H1 (cell line): ENCODE measurements at regions not wholly inside any gene's neighbourhood (a gene's known extent, or its start where the extent isn't known, plus 50 kb on each side); places are given as distances from the start of the nearest gene placed in this dataset.

ENCODE experiments used
- CTCF ChIA-PET: fragments of 300-600 bp; sonication (Branson Sonifier 250); formaldehyde crosslinking; loops from one replicate; lab custom pipeline; 2021; ENCODE audit not compliant: partially characterized antibody; lab: Charles Lee
- POLR2A ChIA-PET: fragments of 300-600 bp; sonication (Branson Sonifier 250); formaldehyde crosslinking; loops from one replicate; lab custom pipeline; 2021; ENCODE audit warnings: inconsistent platforms; ENCODE audit not compliant: partially characterized antibody; lab: Charles Lee
- DNase-seq, 2 experiments: peaks; one replicate each; pipeline versions ENCODE4 v3.0.0 to v3.0.0-alpha.2; 2010 to 2022; ENCODE audit warnings: low spot score in 2 of 2, low read depth in 1 of 2, mixed read lengths in 1 of 2
- FAIRE-seq: peaks from 2 replicates; lab custom pipeline; 2011; peaks lifted over from hg19 to GRCh38; lab: Jason Lieb, UNC
- H2AFZ ChIP-seq: 2 replicates; pipeline ENCODE4 v1.8.1; 2012; ENCODE audit warnings: low read length, inconsistent platforms
- H2AK5ac ChIP-seq: 2 replicates; pipeline ENCODE4 v1.6.1; 2013; ENCODE audit warnings: low read depth, low read length
- H2BK120ac ChIP-seq: replicated peaks from 2 replicates; pipeline ENCODE3; 2013; ENCODE audit warnings: low read depth, low read length, inconsistent platforms
- H2BK12ac ChIP-seq: 2 replicates; pipeline ENCODE4 v1.6.1; 2013; ENCODE audit warnings: low read depth, low read length
- H2BK15ac ChIP-seq: 2 replicates; pipeline ENCODE4 v1.6.1; 2013; ENCODE audit warnings: low read length
- H2BK20ac ChIP-seq: 2 replicates; pipeline ENCODE4 v1.6.1; 2013; ENCODE audit warnings: low read length
- H2BK5ac ChIP-seq: 2 replicates; pipeline ENCODE4 v1.6.1; 2013; ENCODE audit warnings: low read depth, low read length
- H3K14ac ChIP-seq: 2 replicates; pipeline ENCODE4 v1.6.1; 2013; ENCODE audit warnings: inconsistent platforms; ENCODE audit not compliant: insufficient read length
- H3K18ac ChIP-seq: 2 replicates; pipeline ENCODE4 v1.6.1; 2013; ENCODE audit warnings: low read length; ENCODE audit errors: extremely low read depth
- H3K23ac ChIP-seq: 2 replicates; pipeline ENCODE4 v1.6.1; 2013; ENCODE audit warnings: inconsistent platforms; ENCODE audit not compliant: insufficient read length
- H3K23me2 ChIP-seq: 2 replicates; pipeline ENCODE4 v1.6.1; 2013; ENCODE audit warnings: low read depth, low read length
- H3K27ac ChIP-seq: 2 replicates; pipeline ENCODE4 v1.6.1; 2011; ENCODE audit warnings: low read depth, low read length, inconsistent platforms
- H3K27me3 ChIP-seq, 4 experiments: replicated peaks in 1 of 4; 1 replicate in 1 of 4; 2 replicates in 3 of 4; pipeline versions ENCODE4 v1.6.1 to v1.8.1; 2011 to 2013; ENCODE audit warnings: low read length in 3 of 4, mild to moderate bottlenecking in 3 of 4, inconsistent platforms in 2 of 4, mixed read lengths in 2 of 4, moderate library complexity in 1 of 4; ENCODE audit not compliant: control insufficient read depth in 3 of 4, insufficient read depth in 3 of 4; ENCODE audit errors: extremely low read depth in 1 of 4
- H3K36me3 ChIP-seq, 4 experiments: 2 replicates each; pipeline versions ENCODE4 v1.6.1 to v1.8.1; 2011 to 2013; ENCODE audit warnings: mild to moderate bottlenecking in 4 of 4, low read length in 3 of 4, moderate library complexity in 2 of 4, control low read depth in 1 of 4, inconsistent platforms in 1 of 4; ENCODE audit not compliant: insufficient read depth in 4 of 4, control insufficient read depth in 2 of 4
- H3K4ac ChIP-seq: replicated peaks from 2 replicates; pipeline ENCODE3; 2013; ENCODE audit warnings: low read length, low read depth, mixed read lengths, inconsistent platforms; ENCODE audit not compliant: insufficient read length
- H3K4me1 ChIP-seq, 4 experiments: replicated peaks in 1 of 4; 1 replicate in 1 of 4; 2 replicates in 3 of 4; pipeline versions ENCODE4 v1.6.1 to v1.8.1; 2011 to 2013; ENCODE audit warnings: low read length in 3 of 4, inconsistent platforms in 2 of 4, mixed read lengths in 1 of 4; ENCODE audit not compliant: insufficient read depth in 4 of 4, control insufficient read depth in 3 of 4
- H3K4me2 ChIP-seq, 2 experiments: 2 replicates each; pipeline versions ENCODE4 v1.6.1 to v1.8.1; 2011 to 2013; ENCODE audit warnings: low read depth in 2 of 2, low read length in 2 of 2, control low read depth in 1 of 2, inconsistent platforms in 1 of 2, mild to moderate bottlenecking in 1 of 2; ENCODE audit not compliant: insufficient read depth in 1 of 2
- H3K4me3 ChIP-seq, 4 experiments: fragments of 200-600, 300-600 bp in 1 of 4; sonication (generic), shearing (Covaris generic), sonication (Bioruptor Twin) in 1 of 4; 2 replicates each; pipeline versions ENCODE4 v1.5.1 to v1.8.1; 2011 to 2016; ENCODE audit warnings: low read length in 4 of 4, low read depth in 3 of 4, control low read depth in 2 of 4, inconsistent platforms in 2 of 4, mild to moderate bottlenecking in 2 of 4, mixed read lengths in 1 of 4, moderate library complexity in 1 of 4; ENCODE audit not compliant: insufficient read depth in 2 of 4; ENCODE audit errors: extremely low read depth in 1 of 4
- H3K56ac ChIP-seq: replicated peaks from 2 replicates; pipeline ENCODE3; 2013; ENCODE audit warnings: low read depth, mild to moderate bottlenecking, mixed read lengths, low read length, inconsistent platforms; ENCODE audit not compliant: insufficient read length
- H3K79me1 ChIP-seq: 2 replicates; pipeline ENCODE4 v1.6.1; 2013; ENCODE audit warnings: low read depth, low read length, control low read depth
- H3K79me2 ChIP-seq, 2 experiments: 2 replicates each; pipeline versions ENCODE4 v1.6.1 to v1.8.1; 2012 to 2013; ENCODE audit warnings: low read length in 2 of 2, mild to moderate bottlenecking in 2 of 2, inconsistent platforms in 1 of 2; ENCODE audit not compliant: insufficient read depth in 2 of 2, control insufficient read depth in 1 of 2
- H3K9ac ChIP-seq, 4 experiments: replicated peaks in 1 of 4; 1 replicate in 1 of 4; 2 replicates in 3 of 4; pipeline versions ENCODE4 v1.6.1 to v1.8.1; 2011 to 2013; ENCODE audit warnings: low read depth in 3 of 4, low read length in 3 of 4, control low read depth in 2 of 4, mild to moderate bottlenecking in 2 of 4, moderate library complexity in 2 of 4, inconsistent platforms in 1 of 4; ENCODE audit errors: extremely low read depth in 1 of 4
- H3K9me3 ChIP-seq, 2 experiments: 2 replicates each; pipeline versions ENCODE4 v1.6.1 to v1.8.1; 2012 to 2013; ENCODE audit warnings: mild to moderate bottlenecking in 2 of 2, moderate library complexity in 2 of 2, control low read depth in 1 of 2, inconsistent platforms in 1 of 2, low read depth in 1 of 2, low read length in 1 of 2, mixed read lengths in 1 of 2; ENCODE audit not compliant: insufficient read depth in 2 of 2
- H4K20me1 ChIP-seq, 2 experiments: replicated peaks in 1 of 2; 2 replicates each; pipeline versions ENCODE3 to v1.8.1; 2011 to 2013; ENCODE audit warnings: inconsistent platforms in 2 of 2, low read length in 2 of 2, mild to moderate bottlenecking in 1 of 2; ENCODE audit not compliant: insufficient read depth in 2 of 2, control insufficient read depth in 1 of 2
- H4K5ac ChIP-seq: 2 replicates; pipeline ENCODE4 v1.6.1; 2013; ENCODE audit warnings: low read length, low read depth, mixed read lengths, inconsistent platforms; ENCODE audit not compliant: insufficient read length
- H4K8ac ChIP-seq: 2 replicates; pipeline ENCODE4 v1.8.0; 2013; ENCODE audit warnings: mild to moderate bottlenecking, moderate library complexity, low read length, inconsistent platforms; ENCODE audit not compliant: insufficient read depth; ENCODE audit errors: extremely low read depth
- H4K91ac ChIP-seq: replicated peaks from 2 replicates; pipeline ENCODE3; 2013; ENCODE audit warnings: low read length, mixed read lengths, inconsistent platforms; ENCODE audit not compliant: insufficient read length
- GTF2F1 ChIP-seq: IDR thresholded peaks from 2 replicates; pipeline ENCODE4 v1.6.1; 2012; ENCODE audit warnings: low read depth, low read length, improper control_type of control experiment, borderline replicate concordance
- KDM1A ChIP-seq: fragments of 200-600, 300-600 bp; sonication (generic); IDR thresholded peaks from 2 replicates; pipeline ENCODE4 v1.7.1; 2016; ENCODE audit warnings: mild to moderate bottlenecking, low read length, borderline replicate concordance
- MAFK ChIP-seq: IDR thresholded peaks from 2 replicates; pipeline ENCODE4 v1.6.1; 2012; ENCODE audit warnings: low read depth, mild to moderate bottlenecking, improper control_type of control experiment, low read length
- PHF8 ChIP-seq: fragments of 200-600 bp; sonication (generic); conservative IDR thresholded peaks from 2 replicates; pipeline ENCODE4 v1.7.1; 2012; ENCODE audit warnings: low read depth, mild to moderate bottlenecking, inconsistent platforms, low read length, moderate library complexity
- RNF2 ChIP-seq: fragments of 200-900, 300-1000 bp; sonication (generic); IDR thresholded peaks from 2 replicates; pipeline ENCODE4 v1.7.1; 2016; ENCODE audit warnings: borderline replicate concordance, low read depth, mild to moderate bottlenecking, antibody characterized with exemption, low read length; ENCODE audit not compliant: poor library complexity, severe bottlenecking; ENCODE audit errors: missing control alignments
- SP1 ChIP-seq: IDR thresholded peaks from 2 replicates; pipeline ENCODE4 v1.6.1; 2011; ENCODE audit warnings: low read depth, low read length
- SP4 ChIP-seq: IDR thresholded peaks from 2 replicates; pipeline ENCODE4 v1.6.1; 2012; ENCODE audit warnings: low read length, inconsistent platforms
- ZNF274 ChIP-seq: IDR thresholded peaks from 2 replicates; pipeline ENCODE4 v1.7.0; 2012; ENCODE audit warnings: low read length, borderline replicate concordance; ENCODE audit errors: extremely low read depth
- WGBS, 2 experiments: shearing (Covaris generic) in 1 of 2; methylation state at CpG; one replicate each; pipeline versions ENCODE4 v1.1.6 to v1.1.7; 2013 to 2015; ENCODE audit warnings: low lambda C conversion rate in 2 of 2, mixed read lengths in 2 of 2, inconsistent platforms in 1 of 2, low coverage in 1 of 2, missing lambda C conversion rate in 1 of 2; ENCODE audit not compliant: insufficient replicate concordance in 2 of 2, insufficient coverage in 1 of 2, insufficient read length in 1 of 2; ENCODE audit errors: extremely low coverage in 1 of 2, missing lambda C conversion rate in 1 of 2; 5-methylcytosine and 5-hydroxymethylcytosine counted together

DNA sequence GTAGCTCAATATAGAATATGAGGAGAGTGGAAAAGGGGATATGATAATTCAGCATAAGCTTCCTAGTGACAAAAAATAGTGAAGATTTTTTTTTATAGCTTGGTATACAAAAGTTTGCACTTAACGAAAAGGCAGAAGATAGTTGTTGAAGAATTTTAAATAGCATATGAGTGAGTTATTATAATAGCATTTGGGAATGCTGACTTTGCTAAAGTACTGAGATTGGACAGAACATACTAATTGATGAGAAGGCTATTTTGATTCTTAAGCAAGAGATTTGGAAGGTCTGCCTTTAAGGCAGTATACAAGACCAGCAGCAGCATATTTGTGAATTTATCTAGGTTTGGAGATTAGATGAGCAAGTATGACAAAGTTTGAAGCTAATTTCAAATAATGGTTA lies 600.9 kb upstream of the POT1 start:
- POLR2A ChIA-PET, result no interaction called here
- no peak overlapping the region for H3K4ac ChIP-seq
- TF ChIP-seq SP1 (no peak), GTF2F1 (no peak), MAFK (no peak), KDM1A (no peak), PHF8 (no peak), ZNF274 (no peak), RNF2 (no peak), SP4 (no peak)

More for the DNA sequence above, 600.9 kb upstream of the POT1 start:
- Histone ChIP-seq H3K23me2 (no peaks in the 10 kb centered on the region), H3K18ac (no peak overlapping the region), H3K79me2 (no peaks in the 10 kb centered on the region), H4K91ac (no peak overlapping the region), H2BK5ac (no peak overlapping the region), H3K9ac (no peak overlapping the region), H3K56ac (no peak overlapping the region), H3K27me3 (no peaks in the 10 kb centered on the region), H4K8ac (no peak overlapping the region), H3K4me1 (no peaks in the 10 kb centered on the region), H3K4me2 (no peak overlapping the region), H2AK5ac (no peak overlapping the region), H3K14ac (no peak overlapping the region), H2BK15ac (no peak overlapping the region), H3K4me3 (no peak overlapping the region), H2BK20ac (no peak overlapping the region), H3K9me3 (no peaks in the 10 kb centered on the region), H3K23ac (no peak overlapping the region), H3K79me1 (no peaks in the 10 kb centered on the region), H2BK12ac (no peak overlapping the region), H2AFZ (no peak overlapping the region), H4K20me1 (no peaks in the 10 kb centered on the region), H4K5ac (no peak overlapping the region), H3K36me3 (no peaks in the 10 kb centered on the region), H3K27ac (no peak overlapping the region), H2BK120ac (no peak overlapping the region)
- 93% methylated on average over 1 of the region's 1 CpG; no CpG with 5 or more reads in 1 of the 2 experiments for WGBS, 2 experiments
- no peak for FAIRE-seq
- CTCF ChIA-PET, result interaction anchor here (1.2 kb wide), 1 partner anchor 77 kb away, joined by 4 read pairs; no protein-coding TSS in a partner anchor
- no peak for DNase-seq
